ENCODE measurements at regions not wholly inside any gene's neighbourhood (a gene's known extent, or its start where the extent isn't known, plus 50 kb on each side); places are given as distances from the start of the nearest gene placed in this dataset.

- TF ChIP-seq, protein P1, sequence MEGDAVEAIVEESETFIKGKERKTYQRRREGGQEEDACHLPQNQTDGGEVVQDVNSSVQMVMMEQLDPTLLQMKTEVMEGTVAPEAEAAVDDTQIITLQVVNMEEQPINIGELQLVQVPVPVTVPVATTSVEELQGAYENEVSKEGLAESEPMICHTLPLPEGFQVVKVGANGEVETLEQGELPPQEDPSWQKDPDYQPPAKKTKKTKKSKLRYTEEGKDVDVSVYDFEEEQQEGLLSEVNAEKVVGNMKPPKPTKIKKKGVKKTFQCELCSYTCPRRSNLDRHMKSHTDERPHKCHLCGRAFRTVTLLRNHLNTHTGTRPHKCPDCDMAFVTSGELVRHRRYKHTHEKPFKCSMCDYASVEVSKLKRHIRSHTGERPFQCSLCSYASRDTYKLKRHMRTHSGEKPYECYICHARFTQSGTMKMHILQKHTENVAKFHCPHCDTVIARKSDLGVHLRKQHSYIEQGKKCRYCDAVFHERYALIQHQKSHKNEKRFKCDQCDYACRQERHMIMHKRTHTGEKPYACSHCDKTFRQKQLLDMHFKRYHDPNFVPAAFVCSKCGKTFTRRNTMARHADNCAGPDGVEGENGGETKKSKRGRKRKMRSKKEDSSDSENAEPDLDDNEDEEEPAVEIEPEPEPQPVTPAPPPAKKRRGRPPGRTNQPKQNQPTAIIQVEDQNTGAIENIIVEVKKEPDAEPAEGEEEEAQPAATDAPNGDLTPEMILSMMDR (IDR thresholded peaks at IDR 0.05 in 8 of 11, conservative IDR thresholded peaks at IDR 0.05 in 3 of 11) = no peak
- TF ChIP-seq POLR2AphosphoS5 (IDR thresholded peaks at IDR 0.05) = peak in 1 of 3 donors; percentile 25
Observed at GRCh38 chr1:192251735-192252134, 65.1 kb upstream of the RGS21 start.

All from spleen (tissue), 7 donors.